Liver (tissue), 2 donors: ENCODE measurements at regions not wholly inside any gene's neighbourhood (a gene's known extent, or its start where the extent isn't known, plus 50 kb on each side); places are given as distances from the start of the nearest gene placed in this dataset.

Experiments used
- MAX ChIP-seq: IDR thresholded peaks from 2 replicates; pipeline ENCODE4 v1.6.1; 2016; ENCODE audit warnings: antibody characterized with exemption
- TF ChIP-seq, protein P1 (sequence below): fragments of 150-350 bp; IDR thresholded peaks from 2 replicates; pipeline ENCODE4 v1.5.1; 2017; ENCODE audit warnings: improper control_type of control experiment, low read depth, low read length; ENCODE audit not compliant: missing input control
- donor health status: healthy.

DNA sequence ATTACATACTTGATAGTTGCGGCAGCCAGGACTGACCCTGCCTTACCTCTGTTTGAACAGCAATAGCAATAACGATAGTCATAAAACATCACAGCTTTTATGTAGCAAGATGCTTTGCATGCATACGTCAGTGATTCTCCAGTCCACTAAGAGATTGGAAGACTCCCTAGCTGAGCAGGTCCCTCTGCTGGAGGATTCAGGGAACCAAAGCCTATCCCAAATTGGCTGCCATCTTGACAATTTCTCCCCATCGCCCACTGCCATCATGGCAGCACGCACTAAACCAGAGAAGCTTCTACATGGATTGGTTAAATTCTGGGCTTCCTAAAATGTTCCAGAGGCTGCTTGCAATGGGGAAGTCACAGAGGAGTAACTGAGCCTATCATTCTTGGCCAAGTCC, 360.6 kb upstream of the XYLT1 start:
- TF ChIP-seq MAX = no peak
- TF ChIP-seq, protein P1, sequence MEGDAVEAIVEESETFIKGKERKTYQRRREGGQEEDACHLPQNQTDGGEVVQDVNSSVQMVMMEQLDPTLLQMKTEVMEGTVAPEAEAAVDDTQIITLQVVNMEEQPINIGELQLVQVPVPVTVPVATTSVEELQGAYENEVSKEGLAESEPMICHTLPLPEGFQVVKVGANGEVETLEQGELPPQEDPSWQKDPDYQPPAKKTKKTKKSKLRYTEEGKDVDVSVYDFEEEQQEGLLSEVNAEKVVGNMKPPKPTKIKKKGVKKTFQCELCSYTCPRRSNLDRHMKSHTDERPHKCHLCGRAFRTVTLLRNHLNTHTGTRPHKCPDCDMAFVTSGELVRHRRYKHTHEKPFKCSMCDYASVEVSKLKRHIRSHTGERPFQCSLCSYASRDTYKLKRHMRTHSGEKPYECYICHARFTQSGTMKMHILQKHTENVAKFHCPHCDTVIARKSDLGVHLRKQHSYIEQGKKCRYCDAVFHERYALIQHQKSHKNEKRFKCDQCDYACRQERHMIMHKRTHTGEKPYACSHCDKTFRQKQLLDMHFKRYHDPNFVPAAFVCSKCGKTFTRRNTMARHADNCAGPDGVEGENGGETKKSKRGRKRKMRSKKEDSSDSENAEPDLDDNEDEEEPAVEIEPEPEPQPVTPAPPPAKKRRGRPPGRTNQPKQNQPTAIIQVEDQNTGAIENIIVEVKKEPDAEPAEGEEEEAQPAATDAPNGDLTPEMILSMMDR = no peak
